GM21381 (cell line): ENCODE measurements at regions not wholly inside any gene's neighbourhood (a gene's known extent, or its start where the extent isn't known, plus 50 kb on each side); places are given as distances from the start of the nearest gene placed in this dataset.

ENCODE experiments used
- ATAC-seq: cut with Tn5 transposase; IDR thresholded peaks from one replicate; pipeline ENCODE4 v1.9.1; 2021; ENCODE audit warnings: mild to moderate bottlenecking, moderate library complexity; ENCODE audit not compliant: unreplicated experiment

GRCh38 chr10:10871352-10871751 lies 146.3 kb upstream of the CELF2 start:
- no peak for ATAC-seq

- ATAC-seq = no peak
Observed at GRCh38 chr10:10872035-10872673, 145.5 kb upstream of the CELF2 start.

GRCh38 chr10:10872764-10873163 lies 144.9 kb upstream of the CELF2 start:
- ATAC-seq = no peak

DNA sequence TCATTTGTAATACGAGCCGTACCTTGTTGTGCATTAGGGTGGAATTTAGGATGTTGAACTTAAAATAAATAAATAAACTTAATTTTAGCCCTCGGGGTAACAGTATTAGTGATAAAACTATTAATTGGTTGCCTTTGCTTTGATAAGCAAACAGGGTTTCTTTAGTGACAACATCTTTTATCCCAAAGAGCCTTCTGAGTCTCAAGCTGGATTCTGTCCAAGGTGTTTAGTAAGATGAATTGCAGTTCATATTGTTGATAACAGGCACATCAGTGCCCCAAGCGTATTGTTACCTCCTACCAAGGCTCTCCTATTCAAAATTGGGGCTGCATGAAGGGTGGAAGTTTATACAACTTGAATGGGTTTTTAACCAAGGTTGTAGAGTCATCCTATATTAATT lies 144.4 kb upstream of the CELF2 start:
- ATAC-seq = no peak

DNA sequence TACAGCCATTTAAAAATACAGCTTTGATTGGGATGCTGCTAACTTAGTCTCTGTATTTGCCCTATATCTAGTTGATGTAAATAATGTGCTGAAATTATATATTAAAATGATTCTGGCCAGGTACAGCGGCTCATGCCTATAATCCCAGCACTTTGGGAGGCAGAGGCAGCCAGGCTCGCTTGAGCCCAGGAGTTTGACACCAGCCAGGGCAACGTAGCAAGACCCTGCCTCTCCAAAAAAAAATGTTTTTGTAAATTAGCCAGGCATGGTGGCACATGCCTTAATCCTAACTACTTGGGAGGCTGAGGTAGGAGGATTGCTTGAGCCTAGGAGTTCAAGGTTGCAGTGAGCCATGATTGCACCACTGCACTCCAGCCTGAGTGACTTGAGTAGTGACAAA lies 143.8 kb upstream of the CELF2 start:
- ATAC-seq = no peak

DNA sequence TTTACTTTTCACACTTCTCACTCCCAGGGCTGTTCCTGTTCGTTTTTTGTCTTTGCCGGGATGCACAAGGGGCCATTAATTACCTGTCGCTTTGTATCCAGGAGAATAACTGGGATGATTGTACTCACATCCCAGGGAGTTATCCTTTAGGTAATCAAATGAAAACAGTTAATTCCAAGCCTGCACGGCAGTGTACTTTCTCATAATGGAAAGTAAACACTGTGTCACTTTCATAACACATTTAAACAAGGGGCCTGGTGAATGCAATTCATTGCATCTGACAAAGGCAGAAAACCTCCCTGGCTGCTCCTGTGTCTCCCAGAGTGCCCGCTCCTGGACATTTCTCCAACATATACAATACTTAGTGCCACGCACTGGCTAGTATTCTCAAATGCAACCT lies 138.7 kb upstream of the CELF2 start:
- ATAC-seq = no peak

GRCh38 chr10:10881117-10881813 lies 136.4 kb upstream of the CELF2 start:
- no peak for ATAC-seq

GRCh38 chr10:10883737-10884136 lies 133.9 kb upstream of the CELF2 start:
- no peak for ATAC-seq

- no peak for ATAC-seq
Observed at GRCh38 chr10:10886861-10887531, 130.7 kb upstream of the CELF2 start.

DNA sequence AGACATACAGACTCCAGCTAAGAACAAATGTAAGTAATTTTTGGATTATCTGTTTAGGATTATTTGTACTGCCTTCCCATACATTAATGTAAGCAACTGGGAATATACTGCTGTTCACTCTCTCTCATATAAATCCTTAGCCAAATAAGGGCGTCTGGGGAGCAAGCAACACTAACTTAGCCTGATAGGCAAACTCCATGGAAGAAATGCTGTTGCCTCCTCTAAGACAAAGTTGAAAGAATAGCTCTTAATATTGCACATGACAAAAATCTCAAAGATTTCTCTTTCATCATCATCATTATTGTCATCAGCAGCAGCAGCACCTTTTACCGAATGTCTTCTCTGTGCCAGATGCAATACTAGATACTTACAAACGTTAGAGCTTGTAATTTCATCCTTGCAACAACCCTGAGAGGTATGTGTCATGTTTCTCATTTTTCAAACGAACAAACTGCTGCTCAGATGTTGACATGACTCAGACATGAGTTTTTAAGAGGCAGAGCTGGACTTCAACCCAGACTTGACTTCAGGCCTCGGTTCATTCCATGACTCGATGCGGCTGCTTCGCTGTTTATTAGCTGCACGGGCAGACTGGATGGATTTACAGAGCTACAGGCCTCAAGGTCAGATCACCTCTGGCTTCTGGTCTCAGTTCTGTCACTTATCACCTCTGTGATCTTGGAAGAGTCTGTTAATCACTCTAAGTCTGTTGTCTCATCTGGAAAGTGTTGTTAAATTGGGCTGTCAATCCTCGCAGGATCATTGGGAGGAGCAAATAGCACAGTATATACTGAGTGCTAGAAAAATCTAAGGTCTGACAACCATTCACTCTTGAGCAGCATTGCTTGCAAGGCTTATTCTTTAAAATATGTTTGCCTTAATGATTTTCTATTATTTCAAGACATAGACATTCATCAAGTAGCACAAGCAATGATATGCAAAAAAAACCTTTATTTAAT lies 126.3 kb upstream of the CELF2 start:
- ATAC-seq = no peak

DNA sequence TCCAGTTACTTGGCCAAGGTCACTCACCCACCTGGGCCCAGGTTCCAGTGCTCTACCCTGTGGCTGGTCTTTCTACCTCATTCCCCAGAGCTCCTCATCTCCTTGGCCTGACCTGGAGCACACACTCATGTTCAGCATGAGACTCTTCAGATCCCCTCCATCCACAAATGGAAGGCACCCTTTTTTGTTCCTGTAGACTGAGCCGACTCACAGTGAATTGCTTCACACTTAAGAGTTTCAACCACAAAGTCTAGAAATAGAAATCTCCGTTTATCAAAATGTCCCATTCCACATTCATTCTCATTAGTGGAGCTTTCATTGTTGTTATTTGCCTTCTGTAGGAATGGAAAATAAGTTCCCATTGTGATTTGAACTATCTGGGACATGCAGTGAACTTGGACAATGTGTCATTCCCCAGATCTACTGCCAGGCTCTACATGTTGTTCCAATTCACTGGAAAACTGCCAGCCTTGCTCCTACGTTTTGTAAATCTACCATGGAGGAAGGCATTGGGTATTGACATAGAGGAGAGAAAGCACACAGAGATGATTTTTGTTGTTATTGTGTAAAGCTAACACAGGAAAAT lies 125.3 kb upstream of the CELF2 start:
- ATAC-seq = no peak

GRCh38 chr10:10897400-10897799 lies 120.3 kb upstream of the CELF2 start:
- ATAC-seq = no peak

GRCh38 chr10:10901906-10902305 lies 115.8 kb upstream of the CELF2 start:
- no peak for ATAC-seq

GRCh38 chr10:10902951-10903350 lies 114.7 kb upstream of the CELF2 start:
- no peak for ATAC-seq

- no peak for ATAC-seq
Observed at GRCh38 chr10:10903620-10904019, 114.1 kb upstream of the CELF2 start.

DNA sequence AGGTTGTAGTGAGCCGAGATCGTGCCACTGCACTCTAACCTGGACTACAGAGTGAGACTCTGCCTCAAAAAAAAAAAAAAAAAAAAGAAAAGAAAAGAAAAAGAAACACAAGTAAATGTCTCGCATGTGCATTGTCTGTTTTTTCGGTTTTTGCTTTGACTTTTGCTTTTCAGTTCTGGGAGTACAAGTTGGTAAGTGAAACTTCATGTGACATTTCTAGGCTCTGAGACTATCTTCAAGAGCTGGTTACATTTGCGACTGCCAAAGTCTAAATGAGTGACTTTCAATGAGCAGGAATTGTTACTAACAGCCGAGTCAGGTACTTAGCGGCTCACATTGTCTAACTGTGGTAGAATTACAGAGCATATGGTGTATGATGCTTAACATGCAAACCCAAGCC lies 107.0 kb upstream of the CELF2 start:
- no peak for ATAC-seq

DNA sequence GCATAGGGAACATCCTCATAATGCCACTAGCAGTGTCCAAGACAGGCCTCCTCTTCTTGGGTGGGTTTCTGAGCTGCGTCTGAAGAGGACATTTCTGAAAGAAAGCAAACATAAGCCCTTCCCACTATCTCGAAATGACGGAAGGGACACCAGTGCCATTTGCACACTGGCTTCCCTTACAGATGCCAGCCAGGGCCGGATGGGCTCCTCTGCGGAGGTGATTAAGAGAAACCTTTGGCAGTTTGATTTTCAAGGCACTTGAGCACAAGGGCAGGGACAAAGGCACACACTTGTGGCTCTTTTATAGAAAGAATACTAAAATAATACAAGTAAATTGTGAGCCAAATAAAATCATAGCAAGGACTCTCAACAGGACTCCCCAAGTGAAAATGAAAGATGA lies 106.6 kb upstream of the CELF2 start:
- no peak for ATAC-seq

GRCh38 chr10:10911471-10911921 lies 106.2 kb upstream of the CELF2 start:
- ATAC-seq = no peak

- ATAC-seq = no peak
Observed at GRCh38 chr10:10914144-10914543, 103.5 kb upstream of the CELF2 start.

DNA sequence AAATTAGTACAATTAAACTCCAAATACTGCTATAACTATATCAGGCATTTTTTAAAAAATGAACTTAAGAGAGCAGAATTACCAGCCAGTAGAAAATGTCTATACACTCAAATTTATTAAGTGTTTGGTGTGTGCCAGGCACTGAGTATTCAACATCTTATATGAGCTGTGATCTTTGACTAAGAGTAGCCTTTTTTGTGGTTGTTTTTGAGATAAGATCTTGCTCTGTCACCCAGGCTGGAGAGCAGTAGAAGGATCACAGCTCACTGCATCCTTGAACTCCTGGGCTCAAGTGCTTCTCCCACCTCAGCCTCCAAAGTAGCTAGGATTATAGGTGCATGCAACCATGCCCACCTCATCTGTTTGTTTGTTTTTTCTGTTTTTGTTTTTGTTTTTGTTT lies 102.5 kb upstream of the CELF2 start:
- no peak for ATAC-seq

DNA sequence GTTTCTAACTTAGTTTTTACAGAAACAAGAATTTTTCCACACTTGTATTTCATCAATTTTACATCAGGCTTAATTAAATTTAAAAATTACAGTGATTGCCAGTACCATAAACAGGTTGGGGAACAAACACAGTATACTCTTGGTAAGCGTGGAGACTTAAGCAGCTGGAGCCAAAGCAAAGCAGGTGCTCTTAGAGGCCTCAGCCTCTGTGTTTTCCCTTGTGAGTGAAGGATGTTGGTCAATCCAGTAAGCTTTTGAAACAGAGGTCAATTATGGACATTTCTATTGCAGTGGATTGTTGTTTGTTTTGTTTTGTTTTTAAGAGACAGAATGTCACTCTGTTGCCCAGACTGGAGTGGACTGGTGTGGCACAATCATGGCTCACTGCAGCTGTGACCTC lies 100.6 kb upstream of the CELF2 start:
- no peak for ATAC-seq
